Heart left ventricle (tissue), 16 donors: ENCODE measurements at regions not wholly inside any gene's neighbourhood (a gene's known extent, or its start where the extent isn't known, plus 50 kb on each side); places are given as distances from the start of the nearest gene placed in this dataset.

Source experiments
- ATAC-seq, 4 donors: fragments of 200-7000 bp; cut with Tn5 transposase; one replicate each; pipeline ENCODE4 v1.9.1; 2020 to 2022; ENCODE audit warnings: moderate library complexity in 4 of 4, mild to moderate bottlenecking in 3 of 4, moderate number of reproducible peaks in 1 of 4
- DNase-seq, 5 donors: peaks; one replicate each; pipeline ENCODE4 v3.0.0-alpha.2; 2020
- H3K27ac ChIP-seq, 12 donors: fragments of 200-600 bp; sonication (generic) in 4 of 12; one replicate each; pipeline versions ENCODE4 v1.5.0 to v1.8.0; 2016 to 2022; ENCODE audit warnings: mild to moderate bottlenecking in 2 of 12
- H3K27me3 ChIP-seq, 9 donors: fragments of 200-600 bp; sonication (generic) in 2 of 9; one replicate each; pipeline versions ENCODE4 v1.5.1 to v1.8.0; 2016 to 2022; ENCODE audit warnings: mild to moderate bottlenecking in 3 of 9
- H3K36me3 ChIP-seq, 9 donors: fragments of 200-600 bp; sonication (generic) in 2 of 9; one replicate each; pipeline versions ENCODE4 v1.5.0 to v1.8.0; 2018 to 2022; ENCODE audit warnings: mild to moderate bottlenecking in 2 of 9
- H3K4me1 ChIP-seq, 12 donors: fragments of 200-600 bp; sonication (generic) in 4 of 12; one replicate each; pipeline versions ENCODE4 v1.5.0 to v1.8.0; 2016 to 2022; ENCODE audit warnings: mild to moderate bottlenecking in 3 of 12
- H3K4me3 ChIP-seq, 12 donors: fragments of 200-600 bp; sonication (generic) in 4 of 12; one replicate each; pipeline versions ENCODE4 v1.5.0 to v1.8.0; 2017 to 2022; ENCODE audit warnings: mild to moderate bottlenecking in 9 of 12, moderate library complexity in 4 of 12
- H3K9me3 ChIP-seq, 12 donors: fragments of 200-600 bp; sonication (generic) in 4 of 12; one replicate each; pipeline versions ENCODE4 v1.5.0 to v1.8.0; 2016 to 2022; ENCODE audit warnings: mild to moderate bottlenecking in 1 of 12
- POLR2A ChIP-seq, 2 donors: fragments of 450-650 bp; IDR thresholded peaks; one replicate each; pipeline ENCODE4 v1.6.1; 2017; ENCODE audit warnings: antibody characterized with exemption in 2 of 2, mild to moderate bottlenecking in 2 of 2, moderate library complexity in 2 of 2
- WGBS, 4 donors: extraction: QIAGEN DNeasy Blood & Tissue Kit in 2 of 4; methylation state at CpG; one replicate each; pipeline versions ENCODE4 v1.1.5 to v1.1.7; 2013 to 2018; 5-methylcytosine and 5-hydroxymethylcytosine counted together
- intact Hi-C, 10 donors: fragments of 100-400 bp; cut with DNase I; formaldehyde crosslinking; loops; one replicate each; pipeline versions ENCODE4 v1.11.1 to v1.14.2; 2022
- TF ChIP-seq, protein P1 (sequence below), 12 donors: fragments of 200-600 bp; sonication (generic) in 4 of 12; IDR thresholded peaks; one replicate each; pipeline versions ENCODE4 v1.5.0 to v1.8.0; 2018 to 2022; ENCODE audit warnings: antibody characterized with exemption in 12 of 12, mild to moderate bottlenecking in 5 of 12
- donor health status: ischemic (EF 13 %, LVEDD 7.1; RV severe dilation, severe dysfunction).
- donor health status: healthy with polysubstance abuse.
- donor health status: DM: no; HTN: yes; CAD: no.
- donor health status: DM: no; HTN: no; CAD: no.
- donor health status: ischemic (EF 25% LVEDD 6.9; RV normal size, moderate dysfunction).
- donor health status: ischemic (EF 25% LVEDD 5.7; RV mildly dilated, moderate dysfunction).
- donor health status: healthy.
- donor health status: DM: yes; HTN: yes; CAD: no.
- donor health status: ischemic (EF 35%, LVEDD 5.7; RV mildly dilated, moderate dysfunction).
- donor health status: nonischemic (EF 11% LVEDD 7.7; RV severe dilation, severe dysfunction).
- donor health status: DM: yes; HTN: yes; CAD: no.
- donor health status: PGD.
- donor health status: ischemic (EF 29% LVEDD 5.4; RV normal size, mild dysfunction).
- donor health status: nonischemic (EF 23%, LVEDD 6.1; RV moderate dilation, normal function).

DNA sequence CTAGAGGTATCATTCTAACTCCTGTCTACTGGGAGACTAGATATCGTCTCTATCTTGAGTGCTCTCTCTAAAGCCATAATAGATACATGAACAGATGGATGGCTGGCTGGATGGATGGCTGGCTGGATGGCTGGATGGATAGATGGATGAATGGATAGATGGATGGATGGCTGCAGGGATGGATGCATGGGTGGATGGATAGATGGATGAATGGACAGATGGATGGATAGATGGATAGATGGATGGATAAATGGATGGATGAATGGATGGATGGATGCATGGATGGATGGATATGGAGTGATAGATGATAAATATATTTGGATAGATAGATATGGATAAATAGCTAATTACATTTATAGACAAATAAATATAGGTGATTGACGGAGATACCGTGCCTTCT is 191.2 kb upstream of the KLF6 start:
- Histone ChIP-seq H3K4me3 (no peak overlapping the region), H3K9me3 (peaks cover 0 to 7% (median 0%) of the 10 kb centered on the region in 12 donors), H3K27ac (no peak overlapping the region), H3K36me3 (no peaks in the 10 kb centered on the region), H3K4me1 (peaks cover 0 to 54% (median 0%) of the 10 kb centered on the region in 12 donors), H3K27me3 (no peaks in the 10 kb centered on the region)
- 73 to 81% (median 78%) methylated on average over 3 of the region's 3 CpGs for WGBS, 4 donors
- ATAC-seq: no peak
- intact Hi-C loops: no loop called here
- DNase-seq: no peak
- TF ChIP-seq, protein P1, sequence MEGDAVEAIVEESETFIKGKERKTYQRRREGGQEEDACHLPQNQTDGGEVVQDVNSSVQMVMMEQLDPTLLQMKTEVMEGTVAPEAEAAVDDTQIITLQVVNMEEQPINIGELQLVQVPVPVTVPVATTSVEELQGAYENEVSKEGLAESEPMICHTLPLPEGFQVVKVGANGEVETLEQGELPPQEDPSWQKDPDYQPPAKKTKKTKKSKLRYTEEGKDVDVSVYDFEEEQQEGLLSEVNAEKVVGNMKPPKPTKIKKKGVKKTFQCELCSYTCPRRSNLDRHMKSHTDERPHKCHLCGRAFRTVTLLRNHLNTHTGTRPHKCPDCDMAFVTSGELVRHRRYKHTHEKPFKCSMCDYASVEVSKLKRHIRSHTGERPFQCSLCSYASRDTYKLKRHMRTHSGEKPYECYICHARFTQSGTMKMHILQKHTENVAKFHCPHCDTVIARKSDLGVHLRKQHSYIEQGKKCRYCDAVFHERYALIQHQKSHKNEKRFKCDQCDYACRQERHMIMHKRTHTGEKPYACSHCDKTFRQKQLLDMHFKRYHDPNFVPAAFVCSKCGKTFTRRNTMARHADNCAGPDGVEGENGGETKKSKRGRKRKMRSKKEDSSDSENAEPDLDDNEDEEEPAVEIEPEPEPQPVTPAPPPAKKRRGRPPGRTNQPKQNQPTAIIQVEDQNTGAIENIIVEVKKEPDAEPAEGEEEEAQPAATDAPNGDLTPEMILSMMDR (IDR thresholded peaks at IDR 0.05): no peak
- TF ChIP-seq POLR2A (IDR thresholded peaks at IDR 0.05): no peak

DNA sequence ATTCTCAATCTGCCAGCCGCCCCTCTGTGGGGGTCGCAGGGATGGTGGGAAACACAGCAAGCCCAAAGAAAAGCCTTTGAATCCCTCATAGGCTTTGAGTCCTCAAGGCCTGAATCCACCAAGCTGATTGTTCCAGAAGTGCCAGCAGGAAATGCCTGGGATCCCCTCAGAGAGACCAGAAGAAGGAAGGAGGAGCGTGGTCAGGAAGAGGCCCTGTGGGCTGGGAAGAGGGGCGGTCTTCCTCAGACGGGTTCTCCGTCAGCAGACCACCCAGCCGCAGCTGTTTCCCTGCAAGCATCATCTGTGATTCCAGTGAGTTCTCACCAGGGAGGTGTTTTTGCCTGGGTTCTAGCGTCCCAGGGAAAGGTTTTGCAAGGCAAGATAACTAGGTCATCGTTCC is 190.0 kb upstream of the KLF6 start:
- DNase-seq: peak in 3 of 5 donors; percentile 50 to 81 (median 81)
- peaks cover 0 to 7% (median 0%) of the 10 kb centered on the region in 12 donors for H3K9me3 ChIP-seq
- no peak overlapping the region for H3K4me3 ChIP-seq
- H3K27ac ChIP-seq: peak overlapping the region in 8 of 12 donors; percentile 1 to 77 (median 46)
- no peaks in the 10 kb centered on the region for H3K36me3 ChIP-seq
- intact Hi-C loops: no loop called here
- peaks cover 0 to 46% (median 0%) of the 10 kb centered on the region in 12 donors for H3K4me1 ChIP-seq
- TF ChIP-seq, protein P1 (IDR thresholded peaks at IDR 0.05): no peak
- no peak for TF ChIP-seq POLR2A (IDR thresholded peaks at IDR 0.05)
- no peaks in the 10 kb centered on the region for H3K27me3 ChIP-seq
- ATAC-seq: peak; percentile 69 to 95 (median 82)
- 51 to 68% (median 61%) methylated on average over 9 of the region's 9 CpGs for WGBS, 4 donors

DNA sequence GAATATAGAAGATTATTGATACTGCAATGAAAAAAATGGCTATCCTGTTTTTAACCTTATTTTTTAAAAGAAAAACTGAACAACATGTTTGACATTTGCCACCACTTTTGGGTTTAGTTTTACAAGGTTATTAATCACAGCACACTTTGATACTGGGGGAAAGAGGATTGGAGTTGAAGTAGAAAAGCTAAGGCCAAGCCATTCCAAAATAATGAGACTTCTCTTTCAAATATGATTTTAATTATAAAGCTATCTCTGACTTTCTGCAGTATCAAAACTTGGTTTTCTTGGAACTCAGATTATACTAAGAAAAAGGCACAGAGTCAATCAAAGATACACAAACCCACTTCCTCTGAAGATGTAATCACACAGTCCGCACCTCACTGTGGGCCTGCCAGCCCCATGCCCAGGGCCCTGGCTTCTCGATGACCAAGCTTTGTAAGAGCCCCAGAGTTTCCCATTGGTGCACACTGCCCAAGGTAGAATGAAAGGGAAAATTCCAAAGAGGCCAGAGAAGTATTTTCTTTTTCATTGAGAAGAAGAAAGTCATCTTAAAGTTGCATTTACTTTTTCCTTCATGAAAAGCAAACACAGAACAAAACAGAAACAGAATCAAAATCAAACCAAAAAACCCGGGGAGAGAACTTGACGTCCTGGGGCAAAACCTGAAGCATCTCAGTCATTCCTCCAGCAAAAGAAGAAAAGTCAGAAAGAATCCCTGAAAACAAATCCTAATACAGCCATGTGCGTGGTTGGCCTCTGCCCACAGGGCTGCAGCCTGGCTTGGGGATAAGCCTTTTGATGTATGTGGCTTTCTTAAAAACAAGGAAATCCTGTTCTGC is 187.7 kb upstream of the KLF6 start:
- Histone ChIP-seq H3K4me3 (no peak overlapping the region), H3K4me1 (peaks cover 0 to 47% (median 0%) of the 10 kb centered on the region in 12 donors), H3K27ac (peak overlapping the region in 5 of 12 donors; percentile 14 to 83 (median 59)), H3K27me3 (no peaks in the 10 kb centered on the region), H3K9me3 (peaks cover 0 to 7% (median 0%) of the 10 kb centered on the region in 12 donors), H3K36me3 (no peaks in the 10 kb centered on the region)
- DNase-seq: no peak
- TF ChIP-seq POLR2A (IDR thresholded peaks at IDR 0.05): no peak
- TF ChIP-seq, protein P1 (IDR thresholded peaks at IDR 0.05): no peak
- ATAC-seq: no peak
- 74 to 81% (median 78%) methylated on average over 5 of the region's 5 CpGs for WGBS, 4 donors
- intact Hi-C loops: no loop called here

DNA sequence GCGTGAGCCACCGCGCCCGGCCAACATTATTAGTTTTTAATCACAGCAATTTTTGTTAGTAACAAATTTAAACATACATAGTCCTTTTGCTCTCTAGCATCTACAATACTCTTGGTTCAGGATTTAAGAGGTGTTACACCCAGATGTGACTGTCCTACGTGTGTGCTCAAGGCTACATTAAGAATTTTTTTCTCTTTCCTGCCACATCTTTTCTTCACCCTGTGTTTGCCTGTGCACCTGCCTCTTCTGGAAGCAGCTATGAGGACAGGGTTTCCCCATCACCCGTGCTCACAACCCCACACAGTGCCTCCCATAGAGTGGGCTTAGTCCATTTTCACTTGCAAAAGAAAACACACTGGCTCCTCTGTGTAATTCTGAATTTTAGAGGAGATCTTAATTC is 186.7 kb upstream of the KLF6 start:
- no peak overlapping the region for H3K4me3 ChIP-seq
- peak overlapping the region in 2 of 12 donors; percentile 61 to 83 for H3K27ac ChIP-seq
- WGBS, 4 donors: 86 to 89% (median 87%) methylated on average over 6 of the region's 6 CpGs
- H3K4me1 ChIP-seq: peaks cover 0 to 43% (median 0%) of the 10 kb centered on the region in 12 donors
- DNase-seq (no peak), ATAC-seq (no peak)
- TF ChIP-seq, protein P1 (IDR thresholded peaks at IDR 0.05): no peak
- TF ChIP-seq POLR2A (IDR thresholded peaks at IDR 0.05): no peak
- peaks cover 0 to 7% (median 0%) of the 10 kb centered on the region in 12 donors for H3K9me3 ChIP-seq
- no peaks in the 10 kb centered on the region for H3K36me3 ChIP-seq
- H3K27me3 ChIP-seq: no peaks in the 10 kb centered on the region
- intact Hi-C loops: no loop called here
